HUES48 (cell line): ENCODE measurements at regions not wholly inside any gene's neighbourhood (a gene's known extent, or its start where the extent isn't known, plus 50 kb on each side); places are given as distances from the start of the nearest gene placed in this dataset.
"Not testable (repeated sequence)": the region's sequence is repeated elsewhere in the genome, so short reads cannot be mapped to it uniquely, and the experiment has no call there.

Experiments used
- H3K27ac ChIP-seq: one replicate; pipeline ENCODE4 v1.7.0; 2013; ENCODE audit warnings: low read depth, low read length, inconsistent platforms
- H3K27me3 ChIP-seq: 2 replicates; pipeline ENCODE4 v1.6.1; 2013; ENCODE audit warnings: mild to moderate bottlenecking, low read length; ENCODE audit not compliant: control insufficient read depth, insufficient read depth
- H3K36me3 ChIP-seq: 2 replicates; pipeline ENCODE4 v1.6.1; 2013; ENCODE audit warnings: low read length; ENCODE audit not compliant: control insufficient read depth, insufficient read depth
- H3K4me1 ChIP-seq: 2 replicates; pipeline ENCODE4 v1.6.1; 2013; ENCODE audit warnings: mild to moderate bottlenecking, low read length; ENCODE audit not compliant: control insufficient read depth, insufficient read depth
- H3K4me3 ChIP-seq: 2 replicates; pipeline ENCODE4 v1.5.1; 2013; ENCODE audit warnings: mild to moderate bottlenecking, low read depth, low read length
- H3K9ac ChIP-seq: 2 replicates; pipeline ENCODE4 v1.6.1; 2013; ENCODE audit warnings: mild to moderate bottlenecking, low read depth, low read length, moderate library complexity
- H3K9me3 ChIP-seq: 2 replicates; pipeline ENCODE4 v1.6.1; 2013; ENCODE audit warnings: low read length; ENCODE audit not compliant: control insufficient read depth, insufficient read depth

- Histone ChIP-seq H3K4me1 (no peaks in the 10 kb centered on the region), H3K36me3 (no peaks in the 10 kb centered on the region), H3K9ac (no peak overlapping the region), H3K27me3 (no peaks in the 10 kb centered on the region), H3K27ac (no peak overlapping the region), H3K9me3 (no peaks in the 10 kb centered on the region), H3K4me3 (no peak overlapping the region)
Measured at GRCh38 chr4:14920237-14920636, 82.0 kb upstream of the CPEB2 start.

- H3K27ac ChIP-seq: no peak overlapping the region
- no peak overlapping the region for H3K9ac ChIP-seq
- H3K9me3 ChIP-seq: no peaks in the 10 kb centered on the region
- no peaks in the 10 kb centered on the region for H3K36me3 ChIP-seq
- H3K4me3 ChIP-seq: no peak overlapping the region
- no peaks in the 10 kb centered on the region for H3K4me1 ChIP-seq
- no peaks in the 10 kb centered on the region for H3K27me3 ChIP-seq
Measured at GRCh38 chr4:14920759-14921320, 81.4 kb upstream of the CPEB2 start.

- H3K27me3 ChIP-seq, H3K4me3 ChIP-seq, H3K36me3 ChIP-seq, H3K9ac ChIP-seq, H3K4me1 ChIP-seq, H3K27ac ChIP-seq, H3K9me3 ChIP-seq: not testable (repeated sequence)
Measured at GRCh38 chr4:14921781-14922180, 80.5 kb upstream of the CPEB2 start.

GRCh38 chr4:14924076-14924811 lies 78.0 kb upstream of the CPEB2 start:
- no peak overlapping the region for H3K4me3 ChIP-seq
- H3K27ac ChIP-seq: no peak overlapping the region
- H3K9me3 ChIP-seq: no peaks in the 10 kb centered on the region
- H3K9ac ChIP-seq: no peak overlapping the region
- H3K4me1 ChIP-seq: 0 out of 2 replicates have a peak, but pooled peaks cover 3% of the 10 kb centered on the region
- no peaks in the 10 kb centered on the region for H3K27me3 ChIP-seq
- H3K36me3 ChIP-seq: no peaks in the 10 kb centered on the region

- Histone ChIP-seq H3K9me3 (no peaks in the 10 kb centered on the region), H3K27ac (no peak overlapping the region), H3K27me3 (no peaks in the 10 kb centered on the region), H3K4me3 (no peak overlapping the region), H3K4me1 (0 out of 2 replicates have a peak, but pooled peaks cover 3% of the 10 kb centered on the region), H3K36me3 (no peaks in the 10 kb centered on the region), H3K9ac (no peak overlapping the region)
Measured at GRCh38 chr4:14924812-14925344, 77.4 kb upstream of the CPEB2 start.

- Histone ChIP-seq H3K27me3 (no peaks in the 10 kb centered on the region), H3K9ac (no peak overlapping the region), H3K4me1 (0 out of 2 replicates have a peak, but pooled peaks cover 3% of the 10 kb centered on the region), H3K36me3 (no peaks in the 10 kb centered on the region), H3K27ac (no peak overlapping the region), H3K4me3 (no peak overlapping the region), H3K9me3 (no peaks in the 10 kb centered on the region)
Measured at GRCh38 chr4:14925471-14925870, 76.8 kb upstream of the CPEB2 start.

- Histone ChIP-seq H3K27me3 (no peaks in the 10 kb centered on the region), H3K36me3 (no peaks in the 10 kb centered on the region), H3K27ac (no peak overlapping the region), H3K4me1 (0 out of 2 replicates have a peak, but pooled peaks cover 3% of the 10 kb centered on the region), H3K9ac (no peak overlapping the region), H3K4me3 (no peak overlapping the region), H3K9me3 (no peaks in the 10 kb centered on the region)
Measured at GRCh38 chr4:14926368-14926767, 75.9 kb upstream of the CPEB2 start.

- H3K9me3 ChIP-seq: no peaks in the 10 kb centered on the region
- 0 out of 2 replicates have a peak, but pooled peaks cover 3% of the 10 kb centered on the region for H3K4me1 ChIP-seq
- H3K36me3 ChIP-seq: no peaks in the 10 kb centered on the region
- no peak overlapping the region for H3K9ac ChIP-seq
- H3K4me3 ChIP-seq: no peak overlapping the region
- no peaks in the 10 kb centered on the region for H3K27me3 ChIP-seq
- H3K27ac ChIP-seq: no peak overlapping the region
Measured at GRCh38 chr4:14928035-14928434, 74.2 kb upstream of the CPEB2 start.

- Histone ChIP-seq H3K27me3 (no peaks in the 10 kb centered on the region), H3K9ac (no peak overlapping the region)
Measured at GRCh38 chr4:14929669-14930068, 72.6 kb upstream of the CPEB2 start.

GRCh38 chr4:14934704-14935390 lies 67.4 kb upstream of the CPEB2 start:
- Histone ChIP-seq H3K27ac (no peak overlapping the region), H3K4me3 (no peak overlapping the region), H3K9ac (no peak overlapping the region), H3K9me3 (no peaks in the 10 kb centered on the region), H3K36me3 (no peaks in the 10 kb centered on the region), H3K4me1 (no peaks in the 10 kb centered on the region), H3K27me3 (no peaks in the 10 kb centered on the region)

More at GRCh38 chr4:14929669-14930068, 72.6 kb upstream of the CPEB2 start:
- Histone ChIP-seq H3K4me1 (0 out of 2 replicates have a peak, but pooled peaks cover 3% of the 10 kb centered on the region), H3K9me3 (no peaks in the 10 kb centered on the region), H3K4me3 (no peak overlapping the region), H3K27ac (no peak overlapping the region), H3K36me3 (no peaks in the 10 kb centered on the region)

GRCh38 chr4:14943749-14944148 lies 58.5 kb upstream of the CPEB2 start:
- H3K36me3 ChIP-seq: no peaks in the 10 kb centered on the region
- H3K27me3 ChIP-seq: no peaks in the 10 kb centered on the region
- no peaks in the 10 kb centered on the region for H3K9me3 ChIP-seq
- H3K9ac ChIP-seq: no peak overlapping the region
- no peaks in the 10 kb centered on the region for H3K4me1 ChIP-seq
- no peak overlapping the region for H3K27ac ChIP-seq
- H3K4me3 ChIP-seq: no peak overlapping the region
